ENCODE measurements at regions not wholly inside any gene's neighbourhood (a gene's known extent, or its start where the extent isn't known, plus 50 kb on each side); places are given as distances from the start of the nearest gene placed in this dataset.
"Not testable (repeated sequence)": the region's sequence is repeated elsewhere in the genome, so short reads cannot be mapped to it uniquely, and the experiment has no call there.

DNA sequence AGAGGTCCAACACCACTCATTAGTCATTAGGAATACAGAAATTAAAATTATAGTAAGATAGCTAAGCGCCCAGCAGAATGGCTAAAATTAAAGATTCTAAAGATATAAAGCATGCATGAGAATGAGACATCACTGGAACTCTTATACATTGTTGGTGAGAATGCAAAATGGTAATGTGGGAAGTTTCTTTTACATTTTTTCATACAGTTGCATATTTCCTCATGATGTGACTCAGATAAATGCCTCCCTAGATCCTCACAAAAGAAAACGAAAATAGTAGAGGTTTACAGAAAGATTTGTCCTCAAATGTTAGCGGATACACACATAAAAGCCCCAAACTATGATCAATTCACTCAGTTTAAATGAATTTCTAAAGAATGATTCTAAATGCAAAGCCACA is 633.7 kb upstream of the GJE1 start:
- DNase-seq (ENCODE audit: low spot score) = no peak

DNA sequence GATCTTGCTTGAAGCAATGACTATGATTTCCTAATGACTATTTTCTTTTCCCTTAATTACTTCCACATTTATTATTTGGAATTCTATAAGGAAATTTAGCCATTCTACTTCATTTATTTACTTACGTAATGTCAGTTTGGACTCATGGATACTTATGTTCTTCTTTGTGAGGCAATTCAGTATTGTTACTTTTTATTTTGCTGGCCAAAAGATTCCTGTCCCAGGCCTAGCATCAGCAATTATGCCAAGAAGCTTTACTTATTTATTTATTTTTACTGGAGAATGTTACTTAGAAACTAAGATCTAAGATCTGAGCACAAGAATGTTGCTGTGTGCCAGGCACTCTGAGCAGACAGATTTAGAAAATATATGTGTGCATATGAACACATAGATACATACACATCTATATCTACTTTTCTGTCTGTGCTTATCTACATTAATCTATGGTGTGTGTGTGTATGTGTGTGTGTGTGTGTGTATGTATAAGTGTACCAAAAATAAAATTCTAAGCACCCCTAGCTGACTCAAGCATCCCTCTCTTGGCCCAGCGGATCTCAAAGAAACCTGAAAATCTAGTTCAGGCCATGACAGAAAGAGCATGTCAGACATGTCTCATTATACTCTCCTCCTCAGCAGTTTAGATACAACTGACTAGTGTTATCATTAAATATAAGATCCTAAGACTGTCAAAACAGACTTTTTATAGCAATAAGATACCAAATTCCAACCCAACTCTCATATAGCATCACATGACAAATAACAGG is 640.0 kb upstream of the GJE1 start:
- DNase-seq (ENCODE audit: low spot score) = no peak

DNA sequence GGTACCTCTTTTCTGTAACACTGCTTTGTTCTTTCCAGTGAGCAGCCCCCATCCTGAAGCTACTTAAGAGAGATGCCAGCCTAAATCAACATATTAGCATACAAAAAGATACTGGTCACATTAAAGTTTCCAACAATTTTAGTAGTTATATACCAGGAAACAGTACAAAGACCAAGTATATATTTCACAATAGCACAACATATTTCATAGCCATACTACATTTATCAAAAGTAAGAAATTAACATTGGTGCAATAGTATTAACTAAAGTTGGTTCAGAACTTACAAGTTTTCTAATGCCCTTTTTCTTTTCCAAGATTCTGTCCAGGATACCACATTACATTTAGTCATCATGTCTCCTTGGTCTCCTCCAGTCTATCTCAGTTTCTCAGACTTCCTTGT is 641.0 kb upstream of the GJE1 start:
- no peak for DNase-seq (ENCODE audit: low spot score)

DNA sequence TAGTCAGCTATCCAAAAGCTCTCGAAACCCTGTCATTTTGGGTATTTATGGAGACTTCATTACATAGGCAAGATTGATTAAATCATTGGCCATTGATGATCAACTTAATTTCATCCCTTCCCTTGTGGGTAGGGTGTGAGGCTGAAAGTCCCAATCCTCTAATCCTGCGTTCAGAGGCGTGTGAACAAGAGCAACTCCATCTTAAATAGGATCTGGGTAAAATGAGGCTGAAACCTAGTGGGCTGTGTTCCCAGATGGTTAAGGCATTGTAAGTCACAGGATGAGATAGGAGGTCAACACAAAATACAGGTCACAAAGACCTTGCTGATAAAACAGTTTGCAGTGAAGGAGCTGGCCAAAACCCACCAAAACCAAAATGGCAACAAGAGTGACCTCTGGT is 641.7 kb upstream of the GJE1 start:
- DNase-seq (ENCODE audit: low spot score) = no peak

DNA sequence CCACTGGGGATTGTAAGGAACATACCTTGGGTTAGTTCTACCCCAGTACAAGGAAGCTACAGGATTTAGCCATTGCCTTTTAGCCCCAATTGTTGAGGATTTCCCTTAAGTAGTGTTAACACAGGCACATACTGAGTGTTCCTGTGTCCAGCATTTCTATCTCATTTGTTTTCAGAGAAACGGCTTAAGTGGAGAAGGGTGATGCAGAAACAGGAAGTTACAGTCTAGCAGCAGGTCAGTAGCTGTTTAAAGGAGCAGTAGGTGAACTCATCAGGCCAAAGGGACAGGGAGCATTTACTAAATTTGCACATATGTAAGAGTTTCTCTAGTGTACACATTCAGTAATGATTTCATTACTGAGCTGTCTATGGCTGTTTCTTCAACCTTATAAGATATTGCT is 644.2 kb upstream of the GJE1 start:
- peak; percentile 21 for DNase-seq (ENCODE audit: low spot score)

DNA sequence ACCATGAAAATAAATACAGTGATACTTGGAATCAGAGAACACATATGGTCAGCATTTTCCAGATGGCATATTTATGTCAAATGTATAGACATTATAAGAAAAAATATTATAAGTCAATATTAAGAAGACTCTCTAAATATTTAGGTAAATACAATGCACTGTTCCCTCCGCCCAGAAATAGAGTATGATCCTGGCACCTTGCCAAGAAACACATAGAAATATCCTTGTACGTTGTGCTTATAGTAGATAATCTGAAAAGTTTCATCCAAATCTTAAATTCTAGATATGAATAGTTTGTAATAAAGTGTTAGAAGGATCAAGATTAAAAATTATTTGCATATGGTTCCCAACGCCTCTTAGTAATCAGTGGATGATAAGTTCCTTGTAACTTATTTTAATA is 645.8 kb upstream of the GJE1 start:
- DNase-seq (ENCODE audit: low spot score) = no peak

DNA sequence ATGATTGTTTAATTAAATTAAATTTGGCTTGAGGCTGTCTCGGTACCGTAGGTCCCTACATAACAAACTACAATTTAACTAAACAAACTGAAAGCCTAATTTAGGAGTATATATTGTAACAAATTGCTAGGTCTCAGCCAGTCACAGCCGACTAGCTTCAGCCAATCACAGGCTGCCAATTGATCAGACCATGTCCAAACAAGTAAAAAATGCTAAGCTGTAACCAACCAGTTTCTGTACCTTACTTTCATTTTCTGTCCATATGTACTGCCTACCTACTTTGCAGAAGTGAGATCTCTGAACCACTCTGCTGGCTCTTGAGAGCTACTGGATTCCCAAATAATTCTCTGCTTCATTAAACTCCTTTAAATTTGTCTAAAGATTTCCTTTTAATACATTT is 648.0 kb upstream of the GJE1 start:
- no peak for DNase-seq (ENCODE audit: low spot score)

DNA sequence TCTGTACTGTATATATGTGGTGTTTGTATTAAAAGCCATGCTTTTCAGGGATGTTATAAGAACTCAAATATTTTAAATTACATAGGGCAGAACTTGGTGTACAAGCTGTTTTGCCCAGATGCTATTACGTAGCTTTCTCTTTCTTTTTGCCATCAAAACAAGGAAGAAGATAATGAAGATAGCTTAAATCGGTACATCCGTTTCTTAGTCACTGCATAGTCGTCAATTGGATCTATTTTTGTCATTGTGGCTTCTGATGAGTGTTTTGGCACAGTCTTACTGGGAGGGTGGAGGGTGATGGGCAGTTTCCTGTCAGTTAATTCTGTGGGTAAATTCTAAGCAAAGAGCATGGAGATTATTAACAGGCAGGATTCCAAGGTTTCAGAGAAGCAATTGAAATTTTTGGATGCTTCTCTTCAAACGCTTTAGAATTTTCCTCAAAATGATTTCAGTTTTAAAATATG is 649.1 kb upstream of the GJE1 start:
- peak; percentile 72 for DNase-seq (ENCODE audit: low spot score)

DNA sequence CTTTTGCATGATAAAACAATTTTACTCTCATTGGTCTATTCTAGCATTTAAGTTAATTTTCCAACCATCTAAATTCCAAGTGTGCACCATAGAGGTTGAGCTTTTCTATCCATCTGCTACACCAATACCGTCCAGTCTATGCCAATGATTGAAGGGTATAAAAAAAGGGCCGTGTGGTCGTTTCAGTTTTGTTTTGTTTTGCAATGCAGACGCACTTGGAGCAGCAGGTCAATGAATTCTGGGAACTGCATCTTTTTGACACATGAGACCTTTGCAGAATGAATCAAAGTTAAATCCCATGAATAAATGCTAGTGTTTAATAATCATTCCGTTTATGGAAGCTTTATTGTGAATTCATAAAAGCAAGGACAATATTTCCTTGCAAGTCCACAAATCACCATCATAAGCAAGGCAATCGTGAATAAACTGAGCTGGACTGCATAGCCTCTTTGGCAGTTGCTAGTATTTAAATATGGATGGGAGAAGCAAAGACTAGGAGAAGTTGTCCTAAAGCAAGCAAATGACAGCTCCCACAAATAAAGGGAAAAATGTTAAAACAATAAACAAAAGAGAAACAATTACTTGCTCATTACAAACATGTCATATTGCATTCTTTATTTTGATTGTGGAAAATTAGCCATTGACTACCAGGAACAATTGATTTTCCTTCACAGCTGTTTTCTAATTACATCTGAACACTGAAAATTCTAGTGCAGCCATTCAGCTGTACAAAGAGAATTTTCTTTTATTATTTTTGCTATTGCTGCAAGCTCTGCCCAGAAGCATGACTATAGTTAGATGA is 649.7 kb upstream of the GJE1 start:
- DNase-seq (ENCODE audit: low spot score) = peak; percentile 14

DNA sequence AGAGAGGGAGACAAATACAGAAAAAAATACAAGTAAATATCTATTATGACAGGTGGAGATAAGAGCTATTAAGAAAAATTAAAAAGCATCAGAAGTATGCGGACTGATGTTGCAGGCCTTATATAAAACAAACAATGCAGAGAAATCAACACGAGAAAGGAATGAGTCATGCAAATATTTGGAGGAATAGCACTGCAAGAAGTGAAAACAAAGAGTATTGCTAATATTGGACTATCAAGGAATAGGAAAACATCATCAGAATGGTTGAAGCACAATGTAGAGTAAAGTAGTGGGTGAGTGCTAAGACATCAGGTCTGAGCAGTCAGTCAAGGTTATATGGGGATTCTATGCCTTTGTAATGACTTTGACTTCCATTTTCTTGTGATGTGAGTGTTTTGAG is 657.5 kb upstream of the GJE1 start:
- DNase-seq (ENCODE audit: low spot score) = no peak

DNA sequence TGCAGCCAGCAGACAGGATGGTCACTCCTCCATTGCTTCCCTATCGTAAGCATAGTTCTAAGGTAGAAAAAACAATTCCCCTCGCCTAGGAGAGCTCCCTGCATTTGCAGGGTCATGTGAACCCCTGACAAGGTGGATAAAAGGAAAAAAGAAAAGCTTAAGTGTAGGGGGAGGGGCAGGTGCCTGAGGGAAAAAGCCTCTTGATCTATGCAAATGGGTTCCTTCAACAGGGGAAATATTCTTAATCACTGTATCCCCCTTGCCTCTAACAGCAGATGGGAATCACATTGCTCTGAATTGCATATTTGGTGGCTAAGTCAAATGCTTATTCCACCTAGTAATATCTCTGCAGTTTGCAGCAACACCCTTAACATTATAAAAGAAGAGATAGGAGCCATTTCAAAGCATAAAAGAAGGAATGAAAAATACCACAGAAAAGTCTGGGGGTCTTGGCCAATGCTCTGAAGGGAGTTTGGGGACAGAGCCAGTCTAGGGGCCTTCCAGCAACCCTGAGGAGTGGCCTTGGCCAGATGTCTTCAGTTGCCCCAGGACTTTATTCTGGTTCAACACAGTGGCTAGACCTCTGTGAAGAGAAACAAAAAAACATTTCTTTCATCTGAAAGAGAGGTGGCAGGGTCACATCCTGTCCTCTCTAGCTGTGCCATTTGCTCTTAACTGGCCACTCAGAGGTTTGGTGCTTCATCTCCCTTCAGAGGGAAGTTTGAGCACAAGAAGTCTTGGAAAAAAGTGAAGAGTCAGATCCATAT is 660.4 kb upstream of the GJE1 start:
- DNase-seq (ENCODE audit: low spot score) = no peak

DNA sequence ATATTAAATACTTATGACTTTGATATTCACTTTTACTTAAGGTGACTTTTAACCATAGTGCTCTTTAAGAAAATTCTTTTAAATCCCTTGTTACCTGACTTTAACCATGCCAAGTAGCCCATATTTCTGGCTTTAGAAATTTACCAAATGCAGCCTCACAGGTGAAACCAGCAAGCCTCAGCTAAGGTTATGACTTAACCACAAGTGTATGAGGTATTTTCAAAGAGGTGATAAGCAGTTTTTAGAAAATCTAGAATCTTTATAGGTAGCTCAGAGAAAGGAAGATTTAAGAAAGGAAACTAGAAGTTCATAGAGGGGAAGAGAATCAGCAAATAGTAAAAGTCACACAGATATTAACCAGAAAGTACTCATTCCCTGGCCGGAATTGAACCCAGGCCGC is 661.9 kb upstream of the GJE1 start:
- no peak for DNase-seq (ENCODE audit: low spot score)

DNA sequence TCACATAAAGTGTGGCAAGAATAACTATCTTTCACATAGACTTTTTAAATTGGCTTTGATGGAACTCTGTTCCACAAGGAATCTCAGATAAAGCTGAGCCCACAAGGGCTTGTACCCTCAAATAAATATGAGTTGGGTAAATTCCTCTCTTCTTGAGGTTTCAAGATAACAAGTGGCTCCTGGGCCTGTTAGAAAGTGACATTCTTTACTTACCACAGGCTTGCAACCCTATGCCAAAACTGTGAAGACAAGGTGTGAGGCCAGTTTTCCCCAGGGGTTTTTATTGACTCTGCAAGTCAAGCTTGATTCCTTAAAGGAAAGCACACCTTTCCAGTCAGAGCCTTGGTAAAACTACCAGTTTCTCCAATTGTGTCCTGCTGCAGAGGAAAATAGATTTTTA is 664.8 kb upstream of the GJE1 start:
- no peak for DNase-seq (ENCODE audit: low spot score)

DNA sequence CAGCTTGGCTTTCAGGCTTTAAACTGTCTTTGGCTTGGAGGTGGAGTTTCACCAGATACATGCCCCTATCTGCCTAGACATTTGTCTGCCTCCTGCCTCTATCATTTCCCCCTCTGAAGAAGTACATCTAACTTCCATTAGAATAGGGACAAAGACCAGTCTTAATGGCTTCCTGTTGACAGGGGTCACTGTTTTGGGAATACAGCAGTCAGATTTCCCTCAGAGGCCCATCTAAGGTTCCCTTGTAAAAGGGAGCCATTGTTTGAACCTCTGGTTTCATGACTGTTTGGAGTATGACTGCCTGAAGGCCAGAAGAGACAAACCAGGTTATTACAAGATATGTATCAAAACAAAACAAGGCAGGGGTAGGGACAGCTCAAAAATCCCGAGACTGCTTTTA is 665.7 kb upstream of the GJE1 start:
- no peak for DNase-seq (ENCODE audit: low spot score)

DNA sequence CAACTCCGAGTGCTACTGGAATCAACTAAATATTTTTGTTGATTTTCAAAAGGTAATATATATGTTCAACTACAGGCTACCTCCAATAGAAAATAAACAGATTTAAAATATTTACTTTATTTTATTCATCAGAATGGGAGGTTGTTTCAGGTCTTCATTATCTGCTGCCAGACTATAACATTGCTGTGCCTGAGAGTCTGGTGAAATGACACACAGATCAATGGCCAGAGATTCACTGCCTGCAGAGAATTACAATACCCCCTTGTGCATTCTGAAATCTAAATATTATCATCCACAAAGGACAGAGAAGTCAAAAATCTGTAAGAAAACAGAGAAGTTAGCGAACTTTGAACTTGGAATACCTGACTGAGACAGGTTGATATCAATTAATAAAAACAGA is 667.8 kb upstream of the GJE1 start:
- DNase-seq (ENCODE audit: low spot score) = no peak

DNA sequence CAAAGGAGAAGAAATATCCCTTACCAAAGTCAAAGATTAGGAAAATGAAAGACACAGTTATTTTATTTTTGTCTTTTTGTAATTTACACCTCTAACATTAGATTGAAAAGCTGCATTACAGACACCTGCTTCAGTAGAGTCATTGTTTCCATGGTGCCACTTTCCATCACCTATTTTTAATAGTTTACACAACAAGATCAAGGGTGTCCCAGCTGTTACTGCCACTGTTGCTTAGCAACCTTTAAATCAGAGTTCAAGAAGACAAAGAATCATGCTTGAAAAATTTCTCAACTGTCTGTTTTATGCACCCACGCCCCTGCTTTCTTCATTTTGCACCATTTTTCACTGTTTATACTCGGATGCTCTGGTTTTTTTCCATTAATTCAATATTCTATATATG is 668.2 kb upstream of the GJE1 start:
- no peak for DNase-seq (ENCODE audit: low spot score)

DNA sequence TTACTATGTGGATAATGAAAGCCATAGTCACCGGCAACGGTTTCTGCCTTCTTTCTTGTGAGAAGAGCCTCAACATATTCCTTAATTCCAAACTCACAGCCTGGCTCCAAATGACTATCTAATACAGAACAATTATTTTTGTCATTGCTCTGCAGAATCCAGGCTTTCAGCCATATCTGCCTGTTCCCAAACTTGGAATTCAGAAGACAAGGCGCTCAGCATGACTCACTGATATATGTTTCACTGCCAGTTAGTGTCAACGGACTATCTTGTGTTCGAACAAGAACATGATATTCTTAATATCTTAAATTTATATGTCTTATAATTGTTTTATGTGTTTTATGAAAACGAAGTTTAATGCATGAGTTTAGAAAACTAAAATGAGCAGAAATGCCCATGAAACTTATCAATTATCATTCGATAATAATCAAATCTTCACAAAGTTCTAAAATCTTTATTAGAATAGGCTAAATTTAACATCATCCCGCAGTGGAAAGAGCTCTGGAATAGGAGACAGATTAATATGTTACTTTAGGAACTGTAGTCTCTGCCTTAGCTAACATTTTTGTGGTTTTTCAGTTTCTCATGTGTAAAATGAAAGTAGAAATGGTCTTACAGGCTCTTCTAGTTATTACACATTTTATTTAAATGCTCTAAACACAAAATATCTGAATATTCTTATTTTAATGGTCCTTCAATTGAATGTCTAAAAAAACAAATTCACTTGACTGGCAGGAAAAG is 669.3 kb upstream of the GJE1 start:
- no peak for DNase-seq (ENCODE audit: low spot score)

DNA sequence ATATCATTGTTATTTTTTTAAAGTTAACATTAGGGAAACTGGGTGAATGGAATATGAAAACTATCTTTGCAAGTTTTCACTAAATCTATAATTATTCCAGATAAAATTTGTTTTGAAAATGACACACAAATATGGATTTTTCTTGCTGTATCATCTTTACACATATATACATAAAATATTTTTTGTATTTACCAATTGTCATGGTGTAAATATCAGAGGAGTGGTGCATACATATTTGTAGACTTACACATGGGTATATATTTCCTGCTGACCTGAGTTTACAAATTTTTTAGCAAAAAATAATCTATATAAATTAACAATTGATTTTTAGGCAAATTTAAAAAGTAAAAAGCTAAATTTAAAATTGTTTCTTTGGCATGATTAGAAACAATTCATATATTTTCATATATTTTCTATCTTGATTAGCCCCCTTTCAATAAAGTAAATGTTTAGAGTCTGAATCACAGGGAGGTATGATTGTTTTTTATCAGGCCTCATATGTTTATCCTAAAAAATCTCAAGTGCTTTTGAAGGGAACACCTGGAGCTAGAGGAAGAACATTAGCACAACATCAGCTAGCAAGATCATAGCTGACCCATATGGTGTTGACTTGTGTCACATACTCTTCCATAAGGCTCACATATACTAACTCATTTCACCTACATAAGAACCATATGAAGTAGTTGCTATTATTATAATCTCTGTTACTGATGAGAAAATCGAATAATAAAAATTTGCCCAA is 671.8 kb upstream of the GJE1 start:
- no peak for DNase-seq (ENCODE audit: low spot score)

DNA sequence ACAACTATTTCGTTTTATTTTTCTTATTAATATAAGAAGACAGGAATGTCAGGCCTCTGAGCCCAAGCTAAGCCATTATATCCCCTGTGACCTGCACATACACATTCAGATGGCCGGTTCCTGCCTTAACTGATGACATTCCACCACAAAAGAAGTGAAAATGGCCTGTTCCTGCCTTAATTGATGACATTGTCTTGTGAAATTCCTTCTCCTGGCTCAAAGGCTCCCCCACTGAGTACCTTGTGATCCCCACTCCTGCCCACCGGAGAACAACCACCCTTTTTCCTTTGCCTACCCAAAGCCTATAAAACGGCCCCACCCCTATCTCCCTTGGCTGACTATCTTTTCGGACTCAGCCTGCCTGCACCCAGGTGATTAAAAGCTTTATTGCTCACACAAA is 672.5 kb upstream of the GJE1 start:
- DNase-seq (ENCODE audit: low spot score) = not testable (repeated sequence)

DNA sequence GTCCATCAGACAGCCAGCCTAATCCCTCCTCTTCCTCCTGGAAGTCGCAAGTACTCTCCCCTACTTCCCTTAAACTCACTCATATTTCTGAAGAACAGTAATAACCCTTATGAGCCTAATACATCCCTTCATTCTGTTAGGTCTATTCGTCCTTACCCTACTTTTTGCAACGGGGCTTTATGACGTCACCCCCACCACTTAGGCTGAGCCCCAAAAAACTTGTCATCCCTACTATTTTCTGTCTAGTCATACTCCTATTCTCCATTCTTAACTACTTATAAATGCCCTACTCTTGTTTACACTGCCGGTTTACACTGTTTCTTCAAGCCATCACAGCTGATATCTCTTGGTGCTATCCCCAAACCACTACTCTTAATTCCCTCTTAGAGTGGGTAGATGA is 674.7 kb upstream of the GJE1 start:
- not testable (repeated sequence) for DNase-seq (ENCODE audit: low spot score)

DNA sequence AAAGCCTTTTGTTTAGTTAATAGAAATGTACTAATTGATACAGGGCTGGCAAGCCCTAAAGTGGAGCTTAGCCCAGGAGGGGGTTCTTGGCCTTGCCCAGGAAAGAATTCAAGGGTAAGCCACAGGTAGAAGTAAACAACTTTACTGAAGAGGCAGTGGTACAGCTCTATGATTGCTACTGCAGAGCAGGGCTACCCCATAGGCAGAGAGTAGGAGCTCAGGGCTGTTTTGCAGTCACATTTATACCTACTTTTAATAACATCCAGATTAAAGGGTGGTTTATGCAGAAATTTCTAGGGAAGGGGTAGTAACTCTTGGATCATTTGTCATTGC is 680.4 kb upstream of the GJE1 start:
- no peak for DNase-seq (ENCODE audit: low spot score)

Data from kidney capillary endothelial cell (primary cell).